GM19043 (cell line): ENCODE measurements at regions not wholly inside any gene's neighbourhood (a gene's known extent, or its start where the extent isn't known, plus 50 kb on each side); places are given as distances from the start of the nearest gene placed in this dataset.

Experiments
- ATAC-seq: cut with Tn5 transposase; IDR thresholded peaks from one replicate; pipeline ENCODE4 v1.9.1; 2021; ENCODE audit warnings: low read depth; ENCODE audit not compliant: unreplicated experiment

GRCh38 chr6:10060004-10060403 lies 354.9 kb downstream of the TFAP2A start:
- no peak for ATAC-seq

GRCh38 chr6:10054672-10055071 lies 360.2 kb downstream of the TFAP2A start:
- ATAC-seq: no peak

DNA sequence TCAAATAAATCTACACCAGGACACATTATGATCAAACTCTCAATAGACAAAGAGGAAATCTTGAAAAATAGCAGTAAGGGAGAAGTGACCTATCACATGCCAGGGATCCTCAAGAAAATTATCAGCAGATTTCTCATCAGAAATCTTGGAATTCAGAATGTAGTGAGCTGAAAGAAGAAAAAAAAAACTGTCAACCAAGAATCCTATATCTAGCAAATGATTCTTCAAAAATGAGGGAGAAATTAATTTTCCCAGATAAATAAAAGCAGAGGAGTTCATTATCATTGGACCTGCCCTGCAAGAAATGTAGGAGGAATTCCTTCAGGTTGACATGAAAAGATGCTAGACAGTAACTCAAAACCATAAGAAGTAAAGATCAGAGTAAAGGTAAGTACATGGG lies 363.6 kb downstream of the TFAP2A start:
- no peak for ATAC-seq

DNA sequence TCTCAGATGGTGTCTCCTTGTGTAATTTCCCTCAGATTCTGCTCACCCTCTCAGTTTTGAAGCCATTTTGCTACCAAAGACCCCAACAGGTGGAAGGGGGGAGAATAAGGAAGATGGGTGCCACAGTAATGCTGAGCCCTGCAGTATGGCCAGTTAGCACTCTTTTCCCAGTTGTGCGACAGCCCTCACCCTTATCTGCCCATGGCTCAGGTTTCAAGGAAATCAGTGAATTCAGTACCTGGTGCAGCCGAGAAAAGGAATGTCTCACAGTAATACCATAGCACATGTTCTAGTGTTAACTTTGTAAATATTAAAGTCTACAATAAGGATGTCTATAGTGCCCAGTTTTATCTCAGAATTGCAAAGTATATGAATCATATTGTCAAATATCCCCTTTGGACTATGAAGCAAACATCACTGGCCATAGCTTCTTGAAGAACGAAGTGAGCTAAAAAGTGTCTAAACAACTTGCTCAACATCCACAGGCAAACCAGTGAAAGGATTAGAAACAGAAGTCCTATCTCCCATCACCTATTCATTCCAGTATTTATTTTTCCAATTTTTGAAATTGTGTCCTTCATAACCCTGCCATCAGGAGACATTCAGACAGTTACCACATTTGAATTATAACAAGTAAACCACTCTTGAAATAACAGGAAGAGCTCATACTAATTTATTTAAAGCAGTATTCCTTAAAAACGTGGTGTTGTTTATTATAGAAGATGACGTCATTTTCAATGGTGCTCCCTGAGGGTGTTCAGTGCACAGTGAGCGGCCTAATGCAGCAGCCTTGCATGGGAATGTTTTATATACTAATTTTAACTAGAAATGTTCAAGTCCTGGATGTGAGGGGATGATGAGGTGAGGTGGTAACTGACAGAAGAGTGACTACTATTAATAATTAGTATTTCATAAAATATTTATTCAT lies 366.2 kb downstream of the TFAP2A start:
- ATAC-seq: no peak

GRCh38 chr6:10042280-10042679 lies 372.6 kb downstream of the TFAP2A start:
- ATAC-seq: no peak

- ATAC-seq: no peak
These were observed 381.5 kb downstream of the TFAP2A start for GRCh38 chr6:10033223-10033829.

GRCh38 chr6:10031617-10032016 lies 383.3 kb downstream of the TFAP2A start:
- no peak for ATAC-seq

DNA sequence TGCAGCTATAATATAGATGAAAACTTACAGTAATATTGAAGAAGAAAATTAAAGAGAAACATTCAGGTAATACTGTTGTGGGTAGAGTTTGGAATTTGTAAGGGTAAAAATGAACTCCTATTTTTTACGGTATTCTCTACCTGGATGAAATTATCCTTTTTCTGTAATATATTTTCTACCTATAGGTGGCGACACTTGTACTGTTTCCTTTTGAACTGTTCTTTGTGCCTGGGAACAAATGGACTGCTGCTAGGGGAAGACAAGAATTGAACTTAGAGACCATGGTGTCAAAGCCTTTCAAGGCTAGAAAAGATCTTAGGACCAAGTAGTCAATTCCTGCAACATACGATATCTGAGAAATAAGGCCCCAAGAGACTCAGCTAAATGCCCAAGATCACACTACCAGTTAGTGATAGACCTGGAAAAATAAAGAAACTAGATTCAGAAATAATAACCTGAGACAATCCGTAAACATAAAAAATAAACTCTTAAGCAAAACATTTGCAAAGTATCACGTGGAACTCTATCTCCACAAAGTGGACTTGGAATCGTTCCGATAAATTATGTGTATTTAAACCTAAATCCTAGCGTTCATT lies 383.8 kb downstream of the TFAP2A start:
- ATAC-seq: no peak

- ATAC-seq: no peak
These were observed 386.7 kb downstream of the TFAP2A start for GRCh38 chr6:10028222-10028621.

DNA sequence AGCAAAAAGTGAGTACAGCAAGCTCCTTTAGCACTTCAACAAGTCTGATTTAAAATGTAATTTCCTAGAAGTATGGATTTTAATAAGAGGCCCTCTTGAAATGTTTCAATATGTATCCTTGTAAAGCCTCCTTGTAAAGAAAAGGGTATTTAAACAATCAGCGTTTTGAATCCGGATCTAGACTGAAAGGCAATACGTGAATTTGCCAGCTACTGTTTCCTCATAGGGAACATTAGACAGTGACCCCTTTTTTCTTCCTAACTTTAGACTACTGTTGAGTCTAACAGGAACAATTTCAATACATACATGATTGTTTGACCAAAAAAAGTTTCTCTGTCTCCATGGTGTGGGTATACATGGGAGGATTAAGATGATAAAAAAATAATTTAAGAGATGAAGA lies 395.0 kb downstream of the TFAP2A start:
- ATAC-seq: no peak

- no peak for ATAC-seq
These were observed 400.3 kb downstream of the TFAP2A start for GRCh38 chr6:10014557-10014956.

GRCh38 chr6:10000551-10000950 lies 414.3 kb downstream of the TFAP2A start:
- ATAC-seq: no peak

- no peak for ATAC-seq
These were observed 415.1 kb downstream of the TFAP2A start for GRCh38 chr6:9999796-10000195.

GRCh38 chr6:9986273-9986672 lies 428.6 kb downstream of the TFAP2A start:
- ATAC-seq: no peak

DNA sequence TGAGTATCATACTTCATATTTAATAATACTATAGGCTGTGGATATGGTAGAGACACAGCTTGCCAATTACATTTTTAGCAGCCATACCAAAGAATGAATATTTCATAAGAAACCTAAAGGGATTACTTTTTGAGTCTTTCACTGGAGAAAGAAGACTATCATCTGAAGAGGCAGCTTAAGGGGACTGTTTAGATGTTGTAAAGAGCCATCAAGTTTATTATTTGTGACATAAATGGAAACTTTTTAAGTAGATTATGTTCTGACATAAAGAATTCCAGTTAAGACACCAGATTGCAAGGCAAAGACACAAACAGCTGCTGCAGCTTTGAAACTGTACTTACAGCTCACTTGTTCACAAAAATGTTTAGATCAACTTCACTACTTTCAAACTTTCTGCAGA lies 429.4 kb downstream of the TFAP2A start:
- ATAC-seq: no peak

DNA sequence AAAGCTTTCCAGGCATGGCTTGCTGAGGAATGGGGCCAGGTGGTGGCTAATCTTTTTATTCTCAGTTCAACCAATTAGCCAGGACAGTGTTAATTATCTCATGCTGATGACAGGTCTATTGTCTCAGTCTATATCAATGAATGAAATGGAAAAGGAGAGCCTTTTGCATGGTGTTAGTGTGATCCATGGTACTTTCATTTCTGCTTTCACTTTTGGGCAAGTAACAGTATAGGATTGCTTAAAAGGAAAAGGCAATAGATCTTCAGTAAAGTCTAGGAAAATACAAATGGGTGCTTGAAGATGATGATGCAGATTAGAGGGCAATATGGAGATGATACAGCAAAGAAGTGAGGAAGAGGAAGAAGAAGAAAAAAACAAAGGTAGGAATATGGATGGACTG lies 430.3 kb downstream of the TFAP2A start:
- no peak for ATAC-seq

- ATAC-seq: no peak
These were observed 431.7 kb downstream of the TFAP2A start for GRCh38 chr6:9983168-9983567.

- ATAC-seq: no peak
These were observed 432.7 kb downstream of the TFAP2A start for GRCh38 chr6:9982215-9982614.

DNA sequence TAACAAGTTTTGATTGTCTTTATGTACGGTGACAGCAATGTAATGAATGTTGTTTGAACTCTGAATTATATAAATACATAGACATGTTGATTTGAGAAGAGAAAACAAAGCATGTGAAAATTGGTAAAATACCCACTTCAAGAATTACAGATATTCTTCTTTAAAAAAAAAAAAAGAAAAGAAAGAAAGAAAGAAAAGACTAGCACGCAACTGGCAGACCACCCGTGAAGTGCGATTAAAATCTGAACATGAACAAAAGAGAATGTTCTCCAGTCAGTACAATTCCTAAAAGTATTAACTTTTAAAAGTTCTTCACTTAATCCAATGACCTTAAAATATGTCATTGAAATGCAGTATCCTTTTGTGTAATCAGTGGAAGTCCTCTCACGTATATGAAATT lies 434.9 kb downstream of the TFAP2A start:
- no peak for ATAC-seq

- no peak for ATAC-seq
These were observed 436.4 kb downstream of the TFAP2A start for GRCh38 chr6:9978480-9978879.

- no peak for ATAC-seq
These were observed 437.5 kb downstream of the TFAP2A start for GRCh38 chr6:9977411-9977810.

GRCh38 chr6:9961646-9962045 lies 453.2 kb downstream of the TFAP2A start:
- ATAC-seq: no peak
